Spleen (tissue), 11 donors: ENCODE measurements at regions not wholly inside any gene's neighbourhood (a gene's known extent, or its start where the extent isn't known, plus 50 kb on each side); places are given as distances from the start of the nearest gene placed in this dataset.

Experiments used
- DNase-seq: peaks from one replicate; pipeline ENCODE4 v3.0.0-alpha.2; 2020
- H3K27ac ChIP-seq, 8 donors: fragments of 200-600 bp; sonication (generic) in 7 of 8; 1 replicate in 4 of 8; 2 replicates in 4 of 8; pipeline versions ENCODE4 v1.5.0 to v1.8.0; 2016 to 2021; ENCODE audit warnings: inconsistent platforms in 4 of 8, mild to moderate bottlenecking in 4 of 8, moderate library complexity in 1 of 8
- H3K27me3 ChIP-seq, 7 donors: fragments of 200-600 bp; sonication (generic) in 6 of 7; replicated peaks in 1 of 7; 1 replicate in 4 of 7; 2 replicates in 3 of 7; pipeline versions ENCODE4 v1.5.0 to v1.8.0; 2016 to 2021; ENCODE audit warnings: inconsistent platforms in 3 of 7, mild to moderate bottlenecking in 1 of 7
- H3K36me3 ChIP-seq, 6 donors: fragments of 200-600 bp; sonication (generic) in 5 of 6; 1 replicate in 4 of 6; 2 replicates in 2 of 6; pipeline versions ENCODE4 v1.5.0 to v1.8.0; 2016 to 2021; ENCODE audit warnings: inconsistent platforms in 2 of 6
- H3K4me1 ChIP-seq, 6 donors: fragments of 200-600 bp; sonication (generic) in 5 of 6; 1 replicate in 3 of 6; 2 replicates in 3 of 6; pipeline versions ENCODE4 v1.5.0 to v1.8.0; 2016 to 2021; ENCODE audit warnings: inconsistent platforms in 3 of 6
- H3K4me3 ChIP-seq, 8 donors: fragments of 200-600 bp; sonication (generic) in 7 of 8; 1 replicate in 4 of 8; 2 replicates in 4 of 8; pipeline versions ENCODE4 v1.5.0 to v1.8.0; 2016 to 2021; ENCODE audit warnings: inconsistent platforms in 4 of 8, mild to moderate bottlenecking in 4 of 8, moderate library complexity in 2 of 8
- H3K9me3 ChIP-seq, 8 donors: fragments of 200-600 bp; sonication (generic) in 7 of 8; 1 replicate in 4 of 8; 2 replicates in 4 of 8; pipeline versions ENCODE4 v1.5.0 to v1.8.0; 2016 to 2021; ENCODE audit warnings: inconsistent platforms in 4 of 8
- POLR2A ChIP-seq, 3 donors: fragments of 450-650 bp; IDR thresholded peaks; one replicate each; pipeline ENCODE4 v1.5.1; 2017; ENCODE audit warnings: antibody characterized with exemption in 3 of 3, mild to moderate bottlenecking in 1 of 3
- POLR2AphosphoS5 ChIP-seq, 3 donors: sonication (generic); formaldehyde crosslinking; IDR thresholded peaks; one replicate each; pipeline ENCODE4 v1.5.1; 2017; ENCODE audit warnings: antibody characterized with exemption in 3 of 3
- WGBS, 5 donors: extraction: QIAGEN DNeasy Blood & Tissue Kit in 3 of 5; methylation state at CpG; one replicate each; pipeline versions ENCODE4 v1.1.5 to v1.1.7; 2013 to 2018; 5-methylcytosine and 5-hydroxymethylcytosine counted together
- intact Hi-C: fragments of 100-400 bp; cut with DNase I; formaldehyde crosslinking; loops from one replicate; pipeline ENCODE4 v1.15.0; 2023; ENCODE audit warnings: low total_unique reads
- TF ChIP-seq, protein P1 (sequence below), 11 experiments: fragments of 200-600 bp in 7 of 11; fragments of 450-650 bp in 4 of 11; sonication (generic) in 4 of 11; IDR thresholded peaks in 8 of 11; conservative IDR thresholded peaks in 3 of 11; 1 replicate in 7 of 11; 2 replicates in 4 of 11; pipeline versions ENCODE4 v1.4.0 to v1.8.0; 2016 to 2021; ENCODE audit warnings: antibody characterized with exemption in 11 of 11, inconsistent platforms in 4 of 11, mild to moderate bottlenecking in 1 of 11
- donor health status: healthy with polysubstance abuse.
- donor health status: DM: no; HTN: no; CAD: no; lungs with moderate emphysema.
- donor health status: DM: no; HTN: no; CAD: no.
- donor health status: Bipolar disorder and iron deficiency.
- donor health status: healthy.
- donor health status: DM: no; HTN: no; CAD: no.
- donor health status: DM: yes; HTN: yes; CAD: no.

DNA sequence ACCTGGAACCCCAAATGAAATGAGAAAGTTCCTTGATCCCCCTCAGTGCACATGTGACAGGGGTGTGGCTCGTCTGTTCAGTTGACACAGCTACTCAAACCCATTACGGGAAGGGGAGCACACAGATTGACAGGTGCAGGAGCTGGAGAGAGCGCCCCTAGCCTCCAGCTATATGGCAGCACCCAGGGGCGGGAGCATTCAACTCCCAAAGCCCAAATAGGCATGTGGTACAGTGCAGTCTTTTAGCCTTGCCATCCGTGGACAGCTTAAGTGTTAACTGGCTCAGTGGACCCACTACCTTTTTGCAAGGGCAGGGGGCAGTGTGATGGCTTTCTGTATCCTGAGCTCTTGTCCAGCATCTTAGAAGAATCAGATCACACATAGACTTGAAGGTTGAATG is 1374.2 kb upstream of the ALCAM start:
- TF ChIP-seq, protein P1, sequence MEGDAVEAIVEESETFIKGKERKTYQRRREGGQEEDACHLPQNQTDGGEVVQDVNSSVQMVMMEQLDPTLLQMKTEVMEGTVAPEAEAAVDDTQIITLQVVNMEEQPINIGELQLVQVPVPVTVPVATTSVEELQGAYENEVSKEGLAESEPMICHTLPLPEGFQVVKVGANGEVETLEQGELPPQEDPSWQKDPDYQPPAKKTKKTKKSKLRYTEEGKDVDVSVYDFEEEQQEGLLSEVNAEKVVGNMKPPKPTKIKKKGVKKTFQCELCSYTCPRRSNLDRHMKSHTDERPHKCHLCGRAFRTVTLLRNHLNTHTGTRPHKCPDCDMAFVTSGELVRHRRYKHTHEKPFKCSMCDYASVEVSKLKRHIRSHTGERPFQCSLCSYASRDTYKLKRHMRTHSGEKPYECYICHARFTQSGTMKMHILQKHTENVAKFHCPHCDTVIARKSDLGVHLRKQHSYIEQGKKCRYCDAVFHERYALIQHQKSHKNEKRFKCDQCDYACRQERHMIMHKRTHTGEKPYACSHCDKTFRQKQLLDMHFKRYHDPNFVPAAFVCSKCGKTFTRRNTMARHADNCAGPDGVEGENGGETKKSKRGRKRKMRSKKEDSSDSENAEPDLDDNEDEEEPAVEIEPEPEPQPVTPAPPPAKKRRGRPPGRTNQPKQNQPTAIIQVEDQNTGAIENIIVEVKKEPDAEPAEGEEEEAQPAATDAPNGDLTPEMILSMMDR (IDR thresholded peaks at IDR 0.05 in 8 of 11, conservative IDR thresholded peaks at IDR 0.05 in 3 of 11) = no peak
- TF ChIP-seq POLR2AphosphoS5 (IDR thresholded peaks at IDR 0.05) (no peak), POLR2A (IDR thresholded peaks at IDR 0.05) (no peak)
- no peak for DNase-seq
- Histone ChIP-seq H3K4me1 (no peaks in the 10 kb centered on the region), H3K27ac (no peak overlapping the region), H3K36me3 (no peaks in the 10 kb centered on the region), H3K4me3 (no peak overlapping the region), H3K27me3 (no peaks in the 10 kb centered on the region), H3K9me3 (peaks cover 0 to 6% (median 0%) of the 10 kb centered on the region in 8 donors)
- intact Hi-C loops = no loop called here
- 78 to 93% (median 85%) methylated on average over 5 of the region's 5 CpGs for WGBS, 5 donors

DNA sequence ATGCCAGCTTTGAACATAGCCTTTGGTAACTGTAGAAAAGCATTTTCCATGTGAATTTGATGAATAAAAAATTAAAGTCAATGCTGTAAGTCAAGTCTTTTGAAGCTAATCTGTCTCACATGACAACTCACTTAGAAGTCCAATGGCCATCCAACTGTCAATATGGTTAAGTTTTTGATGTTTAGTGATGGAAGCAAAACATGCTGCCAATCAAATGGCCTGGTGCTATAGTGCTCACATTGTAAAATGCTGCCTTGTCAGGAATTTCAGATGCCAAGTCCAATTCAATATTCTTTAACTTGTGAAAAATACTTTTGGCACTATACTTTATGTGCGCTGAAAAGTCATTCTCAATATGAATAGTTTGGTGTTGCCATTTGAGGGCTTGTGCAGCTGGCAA is 1361.8 kb upstream of the ALCAM start:
- TF ChIP-seq, protein P1 (IDR thresholded peaks at IDR 0.05 in 8 of 11, conservative IDR thresholded peaks at IDR 0.05 in 3 of 11) = no peak
- no peak for TF ChIP-seq POLR2A (IDR thresholded peaks at IDR 0.05)
- TF ChIP-seq POLR2AphosphoS5 (IDR thresholded peaks at IDR 0.05) = no peak
- Histone ChIP-seq H3K27ac (no peak overlapping the region), H3K4me1 (no peaks in the 10 kb centered on the region), H3K4me3 (no peak overlapping the region), H3K36me3 (no peaks in the 10 kb centered on the region), H3K9me3 (no peaks in the 10 kb centered on the region), H3K27me3 (no peaks in the 10 kb centered on the region)
- no peak for DNase-seq
- WGBS, 5 donors = 88 to 98% (median 97%) methylated on average over 1 of the region's 1 CpG
- intact Hi-C loops = no loop called here

DNA sequence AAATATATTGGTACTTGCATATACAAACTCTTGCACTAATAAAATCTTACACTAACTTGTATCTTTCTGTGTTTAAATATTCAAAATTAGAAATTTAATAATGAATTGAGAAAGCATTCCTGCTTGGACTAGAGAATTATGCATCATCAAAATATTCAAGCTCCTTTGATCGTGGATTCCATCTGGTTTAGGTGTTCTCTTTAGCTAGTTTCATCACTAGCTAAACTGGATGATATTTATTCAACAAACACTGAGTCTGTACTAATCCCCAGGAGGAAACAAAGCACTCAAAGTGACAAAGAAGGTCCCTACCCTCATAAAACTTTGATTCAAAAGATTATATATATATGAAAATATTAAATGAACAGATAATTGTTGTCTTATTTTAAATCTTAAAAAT is 1360.9 kb upstream of the ALCAM start:
- Histone ChIP-seq H3K4me1 (no peaks in the 10 kb centered on the region), H3K36me3 (no peaks in the 10 kb centered on the region), H3K9me3 (no peaks in the 10 kb centered on the region), H3K27me3 (no peaks in the 10 kb centered on the region), H3K27ac (no peak overlapping the region), H3K4me3 (no peak overlapping the region)
- WGBS, 5 donors = 55 to 76% (median 59%) methylated on average over 1 of the region's 1 CpG
- no peak for TF ChIP-seq POLR2A (IDR thresholded peaks at IDR 0.05)
- no peak for TF ChIP-seq POLR2AphosphoS5 (IDR thresholded peaks at IDR 0.05)
- TF ChIP-seq, protein P1 (IDR thresholded peaks at IDR 0.05 in 8 of 11, conservative IDR thresholded peaks at IDR 0.05 in 3 of 11) = no peak
- DNase-seq = no peak
- intact Hi-C loops = no loop called here

DNA sequence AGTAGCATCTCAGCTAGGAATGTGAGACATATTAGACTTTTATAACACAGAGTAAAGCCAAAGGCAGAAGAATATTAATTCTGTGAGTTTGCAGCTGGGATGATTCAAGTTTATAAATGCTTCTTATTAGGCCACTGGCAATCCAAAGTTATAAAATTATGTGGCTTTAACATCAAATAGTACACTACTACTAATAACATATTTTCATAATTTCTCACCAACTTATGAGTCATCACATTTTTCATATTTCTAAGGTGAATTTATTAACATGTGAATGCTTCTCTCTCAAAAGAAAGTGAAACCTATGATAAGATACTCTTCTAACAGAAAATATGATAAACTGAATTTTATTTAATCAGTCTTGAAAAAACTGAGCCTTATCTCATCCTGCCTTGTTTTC is 1348.2 kb upstream of the ALCAM start:
- no peak for TF ChIP-seq POLR2A (IDR thresholded peaks at IDR 0.05)
- TF ChIP-seq, protein P1 (IDR thresholded peaks at IDR 0.05 in 8 of 11, conservative IDR thresholded peaks at IDR 0.05 in 3 of 11) = no peak
- no peak for TF ChIP-seq POLR2AphosphoS5 (IDR thresholded peaks at IDR 0.05)
- Histone ChIP-seq H3K36me3 (no peaks in the 10 kb centered on the region), H3K4me3 (no peak overlapping the region), H3K9me3 (peaks cover 0 to 52% (median 28%) of the 10 kb centered on the region in 8 donors), H3K27ac (no peak overlapping the region), H3K27me3 (no peaks in the 10 kb centered on the region), H3K4me1 (no peaks in the 10 kb centered on the region)
- intact Hi-C loops = no loop called here
- no peak for DNase-seq
